BJ (cell line): ENCODE measurements at regions not wholly inside any gene's neighbourhood (a gene's known extent, or its start where the extent isn't known, plus 50 kb on each side); places are given as distances from the start of the nearest gene placed in this dataset.

Source experiments
- CTCF ChIA-PET: fragments of 350-600 bp; formaldehyde crosslinking; extraction: SDS; loops from one replicate; lab custom pipeline; 2021; ENCODE audit warnings: antibody characterized with exemption, inconsistent platforms; lab: Yijun Ruan, JAX
- POLR2A ChIA-PET: fragments of 300-600 bp; sonication (Branson Sonifier 250); formaldehyde crosslinking; extraction: SDS; loops from one replicate; lab custom pipeline; 2021; ENCODE audit warnings: antibody characterized with exemption; lab: Charles Lee
- DNase-seq: peaks from one replicate; pipeline ENCODE4 v3.0.0-alpha.2; 2011; ENCODE audit warnings: low read depth
- H3K27me3 ChIP-seq: 2 replicates; pipeline ENCODE4 v1.6.0; 2011; ENCODE audit warnings: low read length; ENCODE audit not compliant: control insufficient read depth, insufficient read depth
- H3K36me3 ChIP-seq: 2 replicates; pipeline ENCODE4 v1.5.1; 2011; ENCODE audit warnings: low read length; ENCODE audit not compliant: control insufficient read depth, insufficient read depth
- H3K4me3 ChIP-seq: 2 replicates; pipeline ENCODE4 v1.5.1; 2011; ENCODE audit warnings: low read depth, mild to moderate bottlenecking, control low read depth, low read length
- CTCF ChIP-seq: IDR thresholded peaks from 2 replicates; pipeline ENCODE4 v1.5.1; 2011; ENCODE audit warnings: low read depth, mild to moderate bottlenecking, control low read depth, inconsistent platforms, low read length, moderate library complexity; ENCODE audit not compliant: insufficient read depth

- POLR2A ChIA-PET = no interaction called here
- no peak for DNase-seq
- Histone ChIP-seq H3K27me3 (no peaks in the 10 kb centered on the region), H3K4me3 (no peak overlapping the region), H3K36me3 (no peaks in the 10 kb centered on the region)
- CTCF ChIA-PET = no interaction called here
- no peak for TF ChIP-seq CTCF
These were observed 319.3 kb upstream of the SATB1 start for GRCh38 chr3:18744472-18744871.

- no peak overlapping the region for H3K4me3 ChIP-seq
- no peak for TF ChIP-seq CTCF
- no peaks in the 10 kb centered on the region for H3K27me3 ChIP-seq
- no peak for DNase-seq
- ChIA-PET CTCF (no interaction called here), POLR2A (no interaction called here)
- no peaks in the 10 kb centered on the region for H3K36me3 ChIP-seq
These were observed 318.6 kb upstream of the SATB1 start for GRCh38 chr3:18743761-18744160.

GRCh38 chr3:18740631-18741583, 315.8 kb upstream of the SATB1 start:
- ChIA-PET CTCF (no interaction called here), POLR2A (no interaction called here)
- Histone ChIP-seq H3K4me3 (no peak overlapping the region), H3K36me3 (no peaks in the 10 kb centered on the region), H3K27me3 (no peaks in the 10 kb centered on the region)
- no peak for TF ChIP-seq CTCF
- no peak for DNase-seq

- ChIA-PET CTCF (no interaction called here), POLR2A (no interaction called here)
- Histone ChIP-seq H3K36me3 (no peaks in the 10 kb centered on the region), H3K27me3 (no peaks in the 10 kb centered on the region), H3K4me3 (no peak overlapping the region)
- TF ChIP-seq CTCF = no peak
- no peak for DNase-seq
These were observed 313.9 kb upstream of the SATB1 start for GRCh38 chr3:18739099-18739433.

- Histone ChIP-seq H3K36me3 (no peaks in the 10 kb centered on the region), H3K27me3 (no peaks in the 10 kb centered on the region), H3K4me3 (no peak overlapping the region)
- CTCF ChIA-PET = no interaction called here
- no peak for TF ChIP-seq CTCF
- POLR2A ChIA-PET = no interaction called here
- no peak for DNase-seq
These were observed 313.4 kb upstream of the SATB1 start for GRCh38 chr3:18738393-18739098.
